ENCODE measurements at regions not wholly inside any gene's neighbourhood (a gene's known extent, or its start where the extent isn't known, plus 50 kb on each side); places are given as distances from the start of the nearest gene placed in this dataset.
"Not testable (repeated sequence)": the region's sequence is repeated elsewhere in the genome, so short reads cannot be mapped to it uniquely, and the experiment has no call there.

- DNase-seq, result no peak
Measured at GRCh38 chr7:113299748-113300147, 181.4 kb upstream of the SMIM30 start.

- DNase-seq, result no peak
Measured at GRCh38 chr7:113298501-113298900, 180.1 kb upstream of the SMIM30 start.

GRCh38 chr7:113294750-113295149 lies 176.4 kb upstream of the SMIM30 start:
- no peak for DNase-seq

- DNase-seq, result no peak
Measured at GRCh38 chr7:113292105-113292504, 173.8 kb upstream of the SMIM30 start.

GRCh38 chr7:113291058-113291457 lies 172.7 kb upstream of the SMIM30 start:
- DNase-seq, result no peak

GRCh38 chr7:113289140-113289740 lies 170.9 kb upstream of the SMIM30 start:
- DNase-seq, result peak; percentile 12

GRCh38 chr7:113285411-113285810 lies 167.1 kb upstream of the SMIM30 start:
- DNase-seq, result no peak

GRCh38 chr7:113283861-113284260 lies 165.5 kb upstream of the SMIM30 start:
- DNase-seq, result no peak

GRCh38 chr7:113282875-113283274 lies 164.5 kb upstream of the SMIM30 start:
- DNase-seq, result no peak

GRCh38 chr7:113281223-113281622 lies 162.9 kb upstream of the SMIM30 start:
- DNase-seq, result no peak

GRCh38 chr7:113279256-113279655 lies 160.9 kb upstream of the SMIM30 start:
- DNase-seq, result no peak

GRCh38 chr7:113270790-113271189 lies 152.4 kb upstream of the SMIM30 start:
- DNase-seq, result no peak

- not testable (repeated sequence) for DNase-seq
Measured at GRCh38 chr7:113269592-113269991, 151.2 kb upstream of the SMIM30 start.

- no peak for DNase-seq
Measured at GRCh38 chr7:113268757-113269156, 150.4 kb upstream of the SMIM30 start.

GRCh38 chr7:113267885-113268284 lies 149.5 kb upstream of the SMIM30 start:
- DNase-seq, result no peak

GRCh38 chr7:113267271-113267670 lies 148.9 kb upstream of the SMIM30 start:
- DNase-seq, result no peak

GRCh38 chr7:113263749-113264148 lies 145.4 kb upstream of the SMIM30 start:
- no peak for DNase-seq

GRCh38 chr7:113263215-113263742 lies 144.9 kb upstream of the SMIM30 start:
- DNase-seq, result not testable (repeated sequence)

GRCh38 chr7:113256883-113257531 lies 138.7 kb upstream of the SMIM30 start:
- DNase-seq, result no peak

- no peak for DNase-seq
Measured at GRCh38 chr7:113247198-113247597, 128.8 kb upstream of the SMIM30 start.

GRCh38 chr7:113246738-113247137 lies 128.4 kb upstream of the SMIM30 start:
- no peak for DNase-seq

GRCh38 chr7:113232885-113233284 lies 114.5 kb upstream of the SMIM30 start:
- no peak for DNase-seq

- no peak for DNase-seq
Measured at GRCh38 chr7:113230691-113231090, 112.3 kb upstream of the SMIM30 start.

GRCh38 chr7:113217314-113217713 lies 99.0 kb upstream of the SMIM30 start:
- no peak for DNase-seq

Data from tongue (tissue), 1 donor.